ENCODE measurements at regions not wholly inside any gene's neighbourhood (a gene's known extent, or its start where the extent isn't known, plus 50 kb on each side); places are given as distances from the start of the nearest gene placed in this dataset.

DNA sequence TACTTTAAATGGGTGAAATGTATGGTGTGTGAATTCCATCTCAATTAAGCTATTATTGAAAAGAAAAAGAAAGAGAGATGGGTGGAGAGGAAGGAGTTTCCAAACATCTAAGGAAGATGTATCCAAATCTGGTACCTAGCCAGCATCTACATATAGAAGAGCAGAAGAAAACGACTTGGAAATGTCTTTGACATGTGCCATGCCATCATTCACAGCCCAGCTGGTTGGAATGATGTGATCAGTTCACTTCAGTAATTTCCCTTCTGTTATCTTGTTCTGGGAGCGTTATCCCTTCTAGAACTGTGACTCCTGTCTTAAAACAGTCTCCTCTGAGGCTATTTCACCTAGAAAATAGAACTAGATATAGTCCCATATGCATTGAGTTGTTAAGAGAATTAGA is 312.8 kb upstream of the GYPC start:
- Histone ChIP-seq H3K27me3 (ENCODE audit: insufficient read depth, low read length) (no peaks in the 10 kb centered on the region), H2AFZ (ENCODE audit: low read length) (no peak overlapping the region), H3K9ac (ENCODE audit: low read length) (no peak overlapping the region), H3K4me3 (ENCODE audit: low read depth, low read length, poor library complexity, severe bottlenecking) (no peak overlapping the region), H3K9me2 (ENCODE audit: low read depth, low read length) (no peaks in the 10 kb centered on the region), H3K27ac (ENCODE audit: low read depth, low read length, poor library complexity, severe bottlenecking) (no peak overlapping the region), H3K36me3 (ENCODE audit: insufficient read depth, low read length) (no peaks in the 10 kb centered on the region), H3K4me2 (ENCODE audit: low read length) (no peak overlapping the region), H4K20me1 (ENCODE audit: insufficient read depth, low read length) (no peaks in the 10 kb centered on the region), H3F3A (ENCODE audit: insufficient read depth, low read length) (no peaks in the 10 kb centered on the region), H3K4me1 (ENCODE audit: insufficient read depth, low read length, severe bottlenecking) (no peaks in the 10 kb centered on the region), H3K79me2 (ENCODE audit: insufficient read depth, low read length) (no peaks in the 10 kb centered on the region), H3K9me3 (ENCODE audit: low read length) (no peaks in the 10 kb centered on the region)
- TF ChIP-seq, protein P1, sequence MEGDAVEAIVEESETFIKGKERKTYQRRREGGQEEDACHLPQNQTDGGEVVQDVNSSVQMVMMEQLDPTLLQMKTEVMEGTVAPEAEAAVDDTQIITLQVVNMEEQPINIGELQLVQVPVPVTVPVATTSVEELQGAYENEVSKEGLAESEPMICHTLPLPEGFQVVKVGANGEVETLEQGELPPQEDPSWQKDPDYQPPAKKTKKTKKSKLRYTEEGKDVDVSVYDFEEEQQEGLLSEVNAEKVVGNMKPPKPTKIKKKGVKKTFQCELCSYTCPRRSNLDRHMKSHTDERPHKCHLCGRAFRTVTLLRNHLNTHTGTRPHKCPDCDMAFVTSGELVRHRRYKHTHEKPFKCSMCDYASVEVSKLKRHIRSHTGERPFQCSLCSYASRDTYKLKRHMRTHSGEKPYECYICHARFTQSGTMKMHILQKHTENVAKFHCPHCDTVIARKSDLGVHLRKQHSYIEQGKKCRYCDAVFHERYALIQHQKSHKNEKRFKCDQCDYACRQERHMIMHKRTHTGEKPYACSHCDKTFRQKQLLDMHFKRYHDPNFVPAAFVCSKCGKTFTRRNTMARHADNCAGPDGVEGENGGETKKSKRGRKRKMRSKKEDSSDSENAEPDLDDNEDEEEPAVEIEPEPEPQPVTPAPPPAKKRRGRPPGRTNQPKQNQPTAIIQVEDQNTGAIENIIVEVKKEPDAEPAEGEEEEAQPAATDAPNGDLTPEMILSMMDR (IDR thresholded peaks at IDR 0.05; ENCODE audit: low read length): no peak
- TF ChIP-seq EZH2 (IDR thresholded peaks at IDR 0.05; ENCODE audit: borderline replicate concordance, low read length): no peak

DNA sequence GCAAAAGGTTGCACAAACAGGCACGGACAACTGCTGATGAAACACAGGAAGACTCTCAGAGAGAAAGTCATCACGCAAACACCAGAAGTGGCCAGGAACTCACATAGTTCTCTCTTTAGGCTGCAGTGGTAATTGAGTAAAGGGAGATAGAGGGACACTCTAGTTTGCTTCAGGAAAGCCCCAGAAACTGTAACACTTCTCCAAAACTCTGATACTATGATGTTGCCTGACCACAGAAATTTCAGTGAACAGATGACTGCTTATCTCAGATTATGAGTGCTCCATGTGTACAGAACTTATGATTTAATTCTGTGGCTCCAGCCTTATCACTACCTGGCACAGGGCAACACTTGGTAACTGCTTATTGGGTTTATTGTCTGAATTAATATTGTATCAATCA is 311.5 kb upstream of the GYPC start:
- Histone ChIP-seq H3F3A (ENCODE audit: insufficient read depth, low read length) (no peaks in the 10 kb centered on the region), H3K9me3 (ENCODE audit: low read length) (no peaks in the 10 kb centered on the region), H3K4me3 (ENCODE audit: low read depth, low read length, poor library complexity, severe bottlenecking) (no peak overlapping the region), H3K9ac (ENCODE audit: low read length) (no peak overlapping the region), H3K27me3 (ENCODE audit: insufficient read depth, low read length) (no peaks in the 10 kb centered on the region), H3K27ac (ENCODE audit: low read depth, low read length, poor library complexity, severe bottlenecking) (no peak overlapping the region), H3K4me2 (ENCODE audit: low read length) (no peak overlapping the region), H2AFZ (ENCODE audit: low read length) (no peak overlapping the region), H3K9me2 (ENCODE audit: low read depth, low read length) (no peaks in the 10 kb centered on the region), H3K79me2 (ENCODE audit: insufficient read depth, low read length) (no peaks in the 10 kb centered on the region), H4K20me1 (ENCODE audit: insufficient read depth, low read length) (no peaks in the 10 kb centered on the region), H3K4me1 (ENCODE audit: insufficient read depth, low read length, severe bottlenecking) (no peaks in the 10 kb centered on the region), H3K36me3 (ENCODE audit: insufficient read depth, low read length) (no peaks in the 10 kb centered on the region)
- no peak for TF ChIP-seq EZH2 (IDR thresholded peaks at IDR 0.05; ENCODE audit: borderline replicate concordance, low read length)
- TF ChIP-seq, protein P1 (IDR thresholded peaks at IDR 0.05; ENCODE audit: low read length): no peak

DNA sequence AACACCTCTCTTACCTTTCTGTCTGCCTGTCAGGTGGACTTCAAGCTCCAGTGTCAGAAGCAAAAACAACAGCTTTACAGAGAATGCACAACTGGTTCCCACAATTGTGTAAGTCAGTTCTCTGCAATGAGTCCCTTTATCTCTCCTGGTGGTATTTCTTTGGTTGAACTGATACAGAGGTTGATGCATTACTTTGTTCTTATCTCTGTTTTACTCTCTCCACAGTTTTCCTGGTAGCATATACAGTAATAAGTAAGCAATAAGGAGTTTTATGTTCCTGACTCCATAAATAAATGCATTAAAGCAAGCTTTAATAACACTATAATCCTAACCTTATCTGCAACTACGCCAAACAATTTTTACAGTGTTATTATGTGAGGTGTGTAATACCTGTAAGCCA is 310.3 kb upstream of the GYPC start:
- H2AFZ ChIP-seq (ENCODE audit: low read length): no peak overlapping the region
- H4K20me1 ChIP-seq (ENCODE audit: insufficient read depth, low read length): no peaks in the 10 kb centered on the region
- H3K27ac ChIP-seq (ENCODE audit: low read depth, low read length, poor library complexity, severe bottlenecking): no peak overlapping the region
- H3K9ac ChIP-seq (ENCODE audit: low read length): no peak overlapping the region
- H3F3A ChIP-seq (ENCODE audit: insufficient read depth, low read length): no peaks in the 10 kb centered on the region
- H3K36me3 ChIP-seq (ENCODE audit: insufficient read depth, low read length): no peaks in the 10 kb centered on the region
- no peak for TF ChIP-seq EZH2 (IDR thresholded peaks at IDR 0.05; ENCODE audit: borderline replicate concordance, low read length)
- TF ChIP-seq, protein P1 (IDR thresholded peaks at IDR 0.05; ENCODE audit: low read length): no peak
- H3K9me3 ChIP-seq (ENCODE audit: low read length): no peaks in the 10 kb centered on the region
- H3K9me2 ChIP-seq (ENCODE audit: low read depth, low read length): no peaks in the 10 kb centered on the region
- no peak overlapping the region for H3K4me2 ChIP-seq (ENCODE audit: low read length)
- no peaks in the 10 kb centered on the region for H3K4me1 ChIP-seq (ENCODE audit: insufficient read depth, low read length, severe bottlenecking)
- H3K79me2 ChIP-seq (ENCODE audit: insufficient read depth, low read length): no peaks in the 10 kb centered on the region
- no peak overlapping the region for H3K4me3 ChIP-seq (ENCODE audit: low read depth, low read length, poor library complexity, severe bottlenecking)
- no peaks in the 10 kb centered on the region for H3K27me3 ChIP-seq (ENCODE audit: insufficient read depth, low read length)
